ENCODE measurements at regions not wholly inside any gene's neighbourhood (a gene's known extent, or its start where the extent isn't known, plus 50 kb on each side); places are given as distances from the start of the nearest gene placed in this dataset.

DNA sequence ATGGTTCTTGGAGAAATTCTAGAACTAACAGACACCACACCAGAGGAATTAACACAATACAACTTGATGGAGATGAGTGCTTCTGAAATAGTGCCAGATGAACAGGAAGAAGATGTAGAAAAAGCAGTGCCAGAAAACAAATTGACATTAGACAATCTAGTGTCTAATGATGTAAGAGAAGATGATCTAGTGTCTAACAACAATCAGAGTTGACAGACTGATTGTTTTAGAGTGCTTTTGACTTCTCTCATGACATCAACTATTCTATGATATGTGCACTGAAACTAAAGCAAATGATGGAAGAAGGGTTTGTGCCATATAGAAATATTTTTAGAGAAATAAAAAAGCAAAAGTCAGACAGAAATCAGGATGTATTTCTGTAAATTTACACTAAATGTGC is 646.1 kb upstream of the KIF2B start:
- H3K36me3 ChIP-seq = no peaks in the 10 kb centered on the region
- no peak for DNase-seq
- no peaks in the 10 kb centered on the region for H3K27me3 ChIP-seq
- H3K27ac ChIP-seq = no peak overlapping the region
- no peak for TF ChIP-seq POLR2AphosphoS5 (IDR thresholded peaks at IDR 0.05)
- TF ChIP-seq POLR2A (IDR thresholded peaks at IDR 0.05) = no peak
- TF ChIP-seq, protein P1, sequence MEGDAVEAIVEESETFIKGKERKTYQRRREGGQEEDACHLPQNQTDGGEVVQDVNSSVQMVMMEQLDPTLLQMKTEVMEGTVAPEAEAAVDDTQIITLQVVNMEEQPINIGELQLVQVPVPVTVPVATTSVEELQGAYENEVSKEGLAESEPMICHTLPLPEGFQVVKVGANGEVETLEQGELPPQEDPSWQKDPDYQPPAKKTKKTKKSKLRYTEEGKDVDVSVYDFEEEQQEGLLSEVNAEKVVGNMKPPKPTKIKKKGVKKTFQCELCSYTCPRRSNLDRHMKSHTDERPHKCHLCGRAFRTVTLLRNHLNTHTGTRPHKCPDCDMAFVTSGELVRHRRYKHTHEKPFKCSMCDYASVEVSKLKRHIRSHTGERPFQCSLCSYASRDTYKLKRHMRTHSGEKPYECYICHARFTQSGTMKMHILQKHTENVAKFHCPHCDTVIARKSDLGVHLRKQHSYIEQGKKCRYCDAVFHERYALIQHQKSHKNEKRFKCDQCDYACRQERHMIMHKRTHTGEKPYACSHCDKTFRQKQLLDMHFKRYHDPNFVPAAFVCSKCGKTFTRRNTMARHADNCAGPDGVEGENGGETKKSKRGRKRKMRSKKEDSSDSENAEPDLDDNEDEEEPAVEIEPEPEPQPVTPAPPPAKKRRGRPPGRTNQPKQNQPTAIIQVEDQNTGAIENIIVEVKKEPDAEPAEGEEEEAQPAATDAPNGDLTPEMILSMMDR (IDR thresholded peaks at IDR 0.05) = no peak
- no peak for TF ChIP-seq EP300 (IDR thresholded peaks at IDR 0.05)
- intact Hi-C loops (cut with DNase I; ENCODE audit: low total_unique reads) = no loop called here
- no peaks in the 10 kb centered on the region for H3K4me1 ChIP-seq
- no peak overlapping the region for H3K4me3 ChIP-seq
- H3K9me3 ChIP-seq = peaks cover 0 to 11% (median 9%) of the 10 kb centered on the region in 4 donors

- H3K4me1 ChIP-seq = no peaks in the 10 kb centered on the region
- WGBS, 5 donors = 63 to 76% (median 73%) methylated on average over 1 of the region's 1 CpG
- no peaks in the 10 kb centered on the region for H3K9me3 ChIP-seq
- intact Hi-C loops (cut with DNase I; ENCODE audit: low total_unique reads) = no loop called here
- H3K4me3 ChIP-seq = no peak overlapping the region
- no peaks in the 10 kb centered on the region for H3K27me3 ChIP-seq
- TF ChIP-seq EP300 (IDR thresholded peaks at IDR 0.05) = no peak
- no peak for TF ChIP-seq POLR2AphosphoS5 (IDR thresholded peaks at IDR 0.05)
- TF ChIP-seq, protein P1 (IDR thresholded peaks at IDR 0.05) = no peak
- TF ChIP-seq POLR2A (IDR thresholded peaks at IDR 0.05) = no peak
- DNase-seq = no peak
- H3K36me3 ChIP-seq = no peaks in the 10 kb centered on the region
- H3K27ac ChIP-seq = no peak overlapping the region
These were observed 654.3 kb upstream of the KIF2B start for GRCh38 chr17:53168413-53168812.

DNA sequence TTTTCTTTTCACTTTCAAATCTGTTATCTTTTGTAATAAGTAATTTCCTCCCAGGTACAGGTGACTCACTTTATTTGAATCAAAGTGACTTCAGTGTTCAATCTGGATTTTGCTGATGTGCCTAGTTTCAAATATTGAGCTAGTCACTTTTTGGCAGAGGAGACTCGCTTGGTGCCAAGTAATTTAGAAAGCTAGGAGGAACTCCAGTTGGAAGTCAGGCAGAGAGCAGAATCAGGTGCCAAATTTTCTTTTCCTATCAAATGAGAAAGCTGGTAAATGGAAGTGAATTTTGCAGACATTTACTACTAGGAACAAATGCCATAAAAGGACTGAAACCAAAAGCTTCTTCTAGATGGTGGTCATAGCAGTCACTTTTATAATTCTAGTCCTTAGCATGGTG is 656.0 kb upstream of the KIF2B start:
- TF ChIP-seq POLR2A (IDR thresholded peaks at IDR 0.05) = no peak
- TF ChIP-seq, protein P1 (IDR thresholded peaks at IDR 0.05) = no peak
- TF ChIP-seq POLR2AphosphoS5 (IDR thresholded peaks at IDR 0.05) = no peak
- TF ChIP-seq EP300 (IDR thresholded peaks at IDR 0.05) = no peak
- 23 to 61% (median 30%) methylated on average over 1 of the region's 1 CpG for WGBS, 5 donors
- Histone ChIP-seq H3K27ac (no peak overlapping the region), H3K9me3 (no peaks in the 10 kb centered on the region), H3K4me3 (no peak overlapping the region), H3K36me3 (no peaks in the 10 kb centered on the region), H3K27me3 (no peaks in the 10 kb centered on the region), H3K4me1 (no peaks in the 10 kb centered on the region)
- intact Hi-C loops (cut with DNase I; ENCODE audit: low total_unique reads) = no loop called here
- DNase-seq = no peak

GRCh38 chr17:53150101-53150698 is 672.5 kb upstream of the KIF2B start:
- Histone ChIP-seq H3K4me1 (no peaks in the 10 kb centered on the region), H3K27ac (no peak overlapping the region), H3K36me3 (no peaks in the 10 kb centered on the region), H3K27me3 (no peaks in the 10 kb centered on the region), H3K9me3 (no peaks in the 10 kb centered on the region), H3K4me3 (no peak overlapping the region)
- TF ChIP-seq POLR2AphosphoS5 (IDR thresholded peaks at IDR 0.05) (no peak), POLR2A (IDR thresholded peaks at IDR 0.05) (no peak), EP300 (IDR thresholded peaks at IDR 0.05) (no peak)
- TF ChIP-seq, protein P1 (IDR thresholded peaks at IDR 0.05) = no peak
- intact Hi-C loops (cut with DNase I; ENCODE audit: low total_unique reads) = no loop called here
- 56 to 69% (median 59%) methylated on average over 2 of the region's 2 CpGs for WGBS, 5 donors
- peak in 1 of 2 donors; percentile 51 for DNase-seq

Measured in stomach (tissue), 8 donors.